Activated CD8-positive, alpha-beta memory T cell treated with anti-CD3 and anti-CD28 coated beads for 36 hours (primary cell): ENCODE measurements at regions not wholly inside any gene's neighbourhood (a gene's known extent, or its start where the extent isn't known, plus 50 kb on each side); places are given as distances from the start of the nearest gene placed in this dataset.
"Not testable (repeated sequence)": the region's sequence is repeated elsewhere in the genome, so short reads cannot be mapped to it uniquely, and the experiment has no call there.

Experiments used
- CTCF ChIA-PET: fragments of 350-600 bp; sonication (Branson Sonifier 250); formaldehyde crosslinking; loops from one replicate; lab custom pipeline; 2021; ENCODE audit warnings: antibody characterized with exemption; lab: Charles Lee
- POLR2A ChIA-PET: fragments of 350-600 bp; sonication (Branson Sonifier 250); formaldehyde crosslinking; loops from one replicate; lab custom pipeline; 2021; ENCODE audit warnings: antibody characterized with exemption; lab: Charles Lee

- POLR2A ChIA-PET: no interaction called here
- CTCF ChIA-PET: no interaction called here
Measured at GRCh38 chr10:29837586-29837985, 202.8 kb upstream of the SVIL start.

GRCh38 chr10:29836396-29836795 is 201.6 kb upstream of the SVIL start:
- CTCF ChIA-PET: no interaction called here
- POLR2A ChIA-PET: no interaction called here

GRCh38 chr10:29835055-29835454 is 200.3 kb upstream of the SVIL start:
- ChIA-PET POLR2A (no interaction called here), CTCF (no interaction called here)

GRCh38 chr10:29830531-29831512 is 196.1 kb upstream of the SVIL start:
- CTCF ChIA-PET: no interaction called here
- POLR2A ChIA-PET: no interaction called here

GRCh38 chr10:29829776-29830175 is 195.0 kb upstream of the SVIL start:
- CTCF ChIA-PET: no interaction called here
- POLR2A ChIA-PET: no interaction called here

- ChIA-PET POLR2A (no interaction called here), CTCF (no interaction called here)
Measured at GRCh38 chr10:29828956-29829355, 194.2 kb upstream of the SVIL start.

GRCh38 chr10:29828440-29828894 is 193.7 kb upstream of the SVIL start:
- POLR2A ChIA-PET: no interaction called here
- CTCF ChIA-PET: no interaction called here

GRCh38 chr10:29827512-29827911 is 192.7 kb upstream of the SVIL start:
- POLR2A ChIA-PET: no interaction called here

GRCh38 chr10:29826801-29827450 is 192.2 kb upstream of the SVIL start:
- CTCF ChIA-PET: no interaction called here
- POLR2A ChIA-PET: no interaction called here

More at GRCh38 chr10:29827512-29827911, 192.7 kb upstream of the SVIL start:
- CTCF ChIA-PET: no interaction called here

- POLR2A ChIA-PET: no interaction called here
Measured at GRCh38 chr10:29826221-29826620, 191.4 kb upstream of the SVIL start.

GRCh38 chr10:29823553-29824080 is 188.8 kb upstream of the SVIL start:
- CTCF ChIA-PET: no interaction called here
- POLR2A ChIA-PET: no interaction called here

More at GRCh38 chr10:29826221-29826620, 191.4 kb upstream of the SVIL start:
- CTCF ChIA-PET: no interaction called here

GRCh38 chr10:29820890-29821461 is 186.2 kb upstream of the SVIL start:
- ChIA-PET POLR2A (no interaction called here), CTCF (no interaction called here)

- CTCF ChIA-PET: no interaction called here
- POLR2A ChIA-PET: no interaction called here
Measured at GRCh38 chr10:29816801-29817558, 182.2 kb upstream of the SVIL start.

GRCh38 chr10:29815572-29815971 is 180.8 kb upstream of the SVIL start:
- POLR2A ChIA-PET: no interaction called here
- CTCF ChIA-PET: interaction anchor here (0.7 kb wide), 1 partner anchor 511 kb away, joined by 3 read pairs; no protein-coding TSS in a partner anchor

- ChIA-PET POLR2A (no interaction called here), CTCF (no interaction called here)
Measured at GRCh38 chr10:29811751-29812427, 177.1 kb upstream of the SVIL start.

GRCh38 chr10:29810816-29811215 is 176.0 kb upstream of the SVIL start:
- ChIA-PET POLR2A (interaction anchor here (0.6 kb wide), 1 partner anchor 8 kb away, joined by 4 read pairs; no protein-coding TSS in a partner anchor), CTCF (no interaction called here)

GRCh38 chr10:29810231-29810630 is 175.5 kb upstream of the SVIL start:
- POLR2A ChIA-PET, CTCF ChIA-PET: not testable (repeated sequence)

GRCh38 chr10:29809383-29809782 is 174.6 kb upstream of the SVIL start:
- POLR2A ChIA-PET: no interaction called here
- CTCF ChIA-PET: no interaction called here
